CD14-positive monocyte (primary cell): ENCODE measurements at regions not wholly inside any gene's neighbourhood (a gene's known extent, or its start where the extent isn't known, plus 50 kb on each side); places are given as distances from the start of the nearest gene placed in this dataset.

ENCODE experiments used
- DNase-seq, 3 donors: peaks; one replicate each; pipeline ENCODE4 v3.0.0-alpha.2; 2011 to 2022
- H2AFZ ChIP-seq: 2 replicates; pipeline ENCODE4 v1.6.0; 2012; ENCODE audit warnings: mild to moderate bottlenecking, low read depth, low read length, inconsistent platforms; ENCODE audit not compliant: insufficient read depth, poor library complexity, severe bottlenecking
- H3K27ac ChIP-seq, 2 donors: 1 replicate in 1 of 2; 2 replicates in 1 of 2; pipeline ENCODE4 v1.5.1; 2012 to 2013; ENCODE audit warnings: low read length in 2 of 2, control low read depth in 1 of 2, inconsistent platforms in 1 of 2, low read depth in 1 of 2, mild to moderate bottlenecking in 1 of 2
- H3K27me3 ChIP-seq, 2 donors: one replicate each; pipeline versions ENCODE4 v1.6.0 to v1.6.1; 2011 to 2013; ENCODE audit warnings: low read length in 2 of 2; ENCODE audit not compliant: control insufficient read depth in 2 of 2, insufficient read depth in 2 of 2
- H3K36me3 ChIP-seq, 2 donors: replicated peaks in 1 of 2; 1 replicate in 1 of 2; 2 replicates in 1 of 2; pipeline versions ENCODE4 v1.5.1 to v1.6.1; 2012 to 2013; ENCODE audit warnings: low read length in 2 of 2, control low read depth in 1 of 2, inconsistent platforms in 1 of 2, mild to moderate bottlenecking in 1 of 2; ENCODE audit not compliant: insufficient read depth in 2 of 2, control insufficient read depth in 1 of 2
- H3K4me1 ChIP-seq, 2 donors: 1 replicate in 1 of 2; 2 replicates in 1 of 2; pipeline versions ENCODE4 v1.5.1 to v1.6.1; 2012 to 2013; ENCODE audit warnings: low read length in 2 of 2, control low read depth in 1 of 2, inconsistent platforms in 1 of 2, mild to moderate bottlenecking in 1 of 2, moderate library complexity in 1 of 2; ENCODE audit not compliant: insufficient read depth in 2 of 2, control insufficient read depth in 1 of 2
- H3K4me2 ChIP-seq: replicated peaks from 2 replicates; pipeline ENCODE3; 2012; ENCODE audit warnings: low read length, moderate library complexity, mild to moderate bottlenecking; ENCODE audit not compliant: poor library complexity, severe bottlenecking; ENCODE audit errors: extremely low read depth
- H3K4me3 ChIP-seq, 3 experiments: fragments of 200-600 bp in 1 of 3; sonication (generic) in 1 of 3; replicated peaks in 1 of 3; 1 replicate in 2 of 3; 2 replicates in 1 of 3; pipeline ENCODE4 v1.5.1; 2011 to 2013; ENCODE audit warnings: low read length in 3 of 3, mild to moderate bottlenecking in 3 of 3, control low read depth in 2 of 3, low read depth in 2 of 3, inconsistent platforms in 1 of 3, moderate library complexity in 1 of 3
- H3K79me2 ChIP-seq: 2 replicates; pipeline ENCODE4 v1.6.0; 2012; ENCODE audit warnings: mild to moderate bottlenecking, control low read depth, inconsistent platforms, low read length, moderate library complexity; ENCODE audit not compliant: insufficient read depth
- H3K9ac ChIP-seq: 2 replicates; pipeline ENCODE4 v1.6.0; 2017; ENCODE audit warnings: low read length, mild to moderate bottlenecking; ENCODE audit not compliant: insufficient read depth, poor library complexity, severe bottlenecking
- H3K9me3 ChIP-seq, 2 donors: replicated peaks in 1 of 2; 1 replicate in 1 of 2; 2 replicates in 1 of 2; pipeline versions ENCODE4 v1.5.1 to v1.6.1; 2012 to 2013; ENCODE audit warnings: low read length in 2 of 2, control low read depth in 1 of 2; ENCODE audit not compliant: control insufficient read depth in 1 of 2, insufficient read depth in 1 of 2
- H4K20me1 ChIP-seq: 2 replicates; pipeline ENCODE4 v1.6.0; 2012; ENCODE audit warnings: mild to moderate bottlenecking, low read length, control low read depth, moderate library complexity; ENCODE audit not compliant: insufficient read depth
- H3K27ac Mint-ChIP-seq, 7 donors: one replicate each; pipeline ENCODE4 v1.8.0; 2020; ENCODE audit warnings: mild to moderate bottlenecking in 7 of 7, mixed read lengths in 7 of 7, moderate library complexity in 6 of 7, inconsistent platforms in 2 of 7
- H3K27me3 Mint-ChIP-seq, 3 donors: one replicate each; pipeline ENCODE4 v1.8.0; 2021 to 2022; ENCODE audit warnings: low read depth in 3 of 3, mild to moderate bottlenecking in 3 of 3, mixed read lengths in 3 of 3, moderate library complexity in 3 of 3, inconsistent platforms in 1 of 3
- H3K36me3 Mint-ChIP-seq, 2 donors: one replicate each; pipeline ENCODE4 v1.8.0; 2020; ENCODE audit warnings: mixed read lengths in 2 of 2, inconsistent platforms in 1 of 2, mild to moderate bottlenecking in 1 of 2
- H3K4me1 Mint-ChIP-seq: one replicate; pipeline ENCODE4 v1.8.0; 2020; ENCODE audit warnings: mild to moderate bottlenecking, mixed read lengths
- H3K4me3 Mint-ChIP-seq, 2 donors: one replicate each; pipeline ENCODE4 v1.8.0; 2020; ENCODE audit warnings: mild to moderate bottlenecking in 2 of 2, mixed read lengths in 2 of 2, moderate library complexity in 1 of 2
- H3K9me3 Mint-ChIP-seq, 7 donors: one replicate each; pipeline ENCODE4 v1.8.0; 2020 to 2022; ENCODE audit warnings: mixed read lengths in 7 of 7, mild to moderate bottlenecking in 6 of 7, moderate library complexity in 6 of 7, inconsistent platforms in 2 of 7
- WGBS: methylation state at CpG from one replicate; pipeline ENCODE4 v1.1.5; 2013; ENCODE audit warnings: missing lambda C conversion rate; ENCODE audit not compliant: insufficient coverage; 5-methylcytosine and 5-hydroxymethylcytosine counted together
- intact Hi-C, 2 donors: fragments of 100-400 bp; cut with micrococcal nuclease; formaldehyde crosslinking; loops; one replicate each; pipeline versions ENCODE4 v1.15.0 to v1.15.1; 2023
- TF ChIP-seq, protein P1 (sequence below): fragments of 200-600 bp; IDR thresholded peaks from one replicate; pipeline ENCODE4 v1.8.0; 2022; ENCODE audit warnings: antibody characterized with exemption, mild to moderate bottlenecking

DNA sequence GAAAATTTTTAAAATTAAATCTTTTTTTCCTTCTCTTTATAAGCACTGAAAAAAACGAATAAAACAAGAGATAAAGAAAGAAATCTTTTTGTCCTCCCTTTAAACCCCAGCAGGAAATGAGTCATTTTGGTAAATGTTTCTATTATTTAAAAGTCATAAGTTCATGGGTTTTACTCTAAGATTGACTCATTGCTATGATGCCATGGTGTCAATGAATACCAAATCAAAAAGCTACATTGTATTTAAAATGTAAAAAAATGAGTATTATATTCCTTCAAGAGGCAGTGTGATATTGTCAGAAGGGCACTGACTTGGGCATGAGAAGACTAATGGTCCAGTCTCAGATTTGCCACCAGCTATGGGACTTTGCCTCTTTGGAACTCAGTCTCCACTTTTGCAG lies 303.4 kb upstream of the DNAJC19 start:
- Histone ChIP-seq H3K79me2 (no peaks in the 10 kb centered on the region), H3K27me3 (no peaks in the 10 kb centered on the region), H3K4me2 (no peak overlapping the region), H3K9me3 (no peaks in the 10 kb centered on the region), H3K36me3 (no peaks in the 10 kb centered on the region), H3K9ac (no peak overlapping the region), H3K27ac (no peak overlapping the region), H3K4me3 (no peak overlapping the region), H4K20me1 (no peaks in the 10 kb centered on the region), H3K4me1 (no peaks in the 10 kb centered on the region), H2AFZ (no peak overlapping the region)
- Mint-ChIP-seq H3K4me3 (no peak overlapping the region), H3K9me3 (peaks cover 0 to 1% (median 0%) of the 10 kb centered on the region in 7 donors), H3K27me3 (peaks cover 0 to 2% (median 0%) of the 10 kb centered on the region in 3 donors), H3K4me1 (no peaks in the 10 kb centered on the region), H3K27ac (no peak overlapping the region), H3K36me3 (no peaks in the 10 kb centered on the region)
- no peak for DNase-seq
- TF ChIP-seq, protein P1, sequence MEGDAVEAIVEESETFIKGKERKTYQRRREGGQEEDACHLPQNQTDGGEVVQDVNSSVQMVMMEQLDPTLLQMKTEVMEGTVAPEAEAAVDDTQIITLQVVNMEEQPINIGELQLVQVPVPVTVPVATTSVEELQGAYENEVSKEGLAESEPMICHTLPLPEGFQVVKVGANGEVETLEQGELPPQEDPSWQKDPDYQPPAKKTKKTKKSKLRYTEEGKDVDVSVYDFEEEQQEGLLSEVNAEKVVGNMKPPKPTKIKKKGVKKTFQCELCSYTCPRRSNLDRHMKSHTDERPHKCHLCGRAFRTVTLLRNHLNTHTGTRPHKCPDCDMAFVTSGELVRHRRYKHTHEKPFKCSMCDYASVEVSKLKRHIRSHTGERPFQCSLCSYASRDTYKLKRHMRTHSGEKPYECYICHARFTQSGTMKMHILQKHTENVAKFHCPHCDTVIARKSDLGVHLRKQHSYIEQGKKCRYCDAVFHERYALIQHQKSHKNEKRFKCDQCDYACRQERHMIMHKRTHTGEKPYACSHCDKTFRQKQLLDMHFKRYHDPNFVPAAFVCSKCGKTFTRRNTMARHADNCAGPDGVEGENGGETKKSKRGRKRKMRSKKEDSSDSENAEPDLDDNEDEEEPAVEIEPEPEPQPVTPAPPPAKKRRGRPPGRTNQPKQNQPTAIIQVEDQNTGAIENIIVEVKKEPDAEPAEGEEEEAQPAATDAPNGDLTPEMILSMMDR = no peak
- no CpG with 5 or more reads among the region's 1 CpG for WGBS
- intact Hi-C loops = no loop called here

GRCh38 chr3:181290941-181291340 lies 301.4 kb upstream of the DNAJC19 start:
- no peaks in the 10 kb centered on the region for H3K27me3 ChIP-seq
- no peaks in the 10 kb centered on the region for H3K9me3 ChIP-seq
- H3K4me1 Mint-ChIP-seq = no peaks in the 10 kb centered on the region
- no peaks in the 10 kb centered on the region for H3K27me3 Mint-ChIP-seq
- H3K27ac Mint-ChIP-seq = no peak overlapping the region
- no peak for DNase-seq
- H4K20me1 ChIP-seq = no peaks in the 10 kb centered on the region
- H3K4me3 Mint-ChIP-seq = no peak overlapping the region
- H3K4me2 ChIP-seq = no peak overlapping the region
- H3K36me3 Mint-ChIP-seq = no peaks in the 10 kb centered on the region
- no peak overlapping the region for H3K27ac ChIP-seq
- H3K36me3 ChIP-seq = no peaks in the 10 kb centered on the region
- peaks cover 0 to 1% (median 0%) of the 10 kb centered on the region in 7 donors for H3K9me3 Mint-ChIP-seq
- H3K4me3 ChIP-seq = no peak overlapping the region
- TF ChIP-seq, protein P1 = no peak
- no peak overlapping the region for H2AFZ ChIP-seq
- no peak overlapping the region for H3K9ac ChIP-seq
- 100% methylated on average over 2 of the region's 3 CpGs for WGBS
- H3K4me1 ChIP-seq = no peaks in the 10 kb centered on the region
- H3K79me2 ChIP-seq = no peaks in the 10 kb centered on the region
- intact Hi-C loops = no loop called here
